Superior temporal gyrus (tissue), 1 donor: ENCODE measurements at regions not wholly inside any gene's neighbourhood (a gene's known extent, or its start where the extent isn't known, plus 50 kb on each side); places are given as distances from the start of the nearest gene placed in this dataset.
"Not testable (repeated sequence)": the region's sequence is repeated elsewhere in the genome, so short reads cannot be mapped to it uniquely, and the experiment has no call there.

ENCODE experiments used
- DNase-seq: peaks from one replicate; pipeline ENCODE4 v3.0.0-alpha.2; 2016; ENCODE audit errors: extremely low spot score

DNA sequence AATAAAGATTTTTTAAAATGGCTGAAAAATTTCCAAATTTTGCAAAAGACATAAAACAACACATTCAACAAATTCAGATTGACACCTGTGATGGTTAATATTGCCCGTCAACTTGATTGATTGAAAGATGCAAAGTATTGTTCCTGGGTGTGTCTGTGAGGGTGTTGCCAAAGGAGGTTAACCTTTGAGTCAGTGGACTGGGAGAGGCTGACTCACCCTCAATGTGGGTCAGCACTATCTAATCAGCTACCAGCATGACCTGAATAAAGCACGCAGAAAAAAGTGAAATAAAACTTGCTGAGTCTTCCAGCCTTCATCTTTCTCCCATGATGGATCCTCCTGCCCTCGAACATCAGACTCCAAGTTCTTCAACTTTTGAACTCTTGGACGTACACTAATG is 868.0 kb upstream of the CTNND2 start:
- DNase-seq = no peak

DNA sequence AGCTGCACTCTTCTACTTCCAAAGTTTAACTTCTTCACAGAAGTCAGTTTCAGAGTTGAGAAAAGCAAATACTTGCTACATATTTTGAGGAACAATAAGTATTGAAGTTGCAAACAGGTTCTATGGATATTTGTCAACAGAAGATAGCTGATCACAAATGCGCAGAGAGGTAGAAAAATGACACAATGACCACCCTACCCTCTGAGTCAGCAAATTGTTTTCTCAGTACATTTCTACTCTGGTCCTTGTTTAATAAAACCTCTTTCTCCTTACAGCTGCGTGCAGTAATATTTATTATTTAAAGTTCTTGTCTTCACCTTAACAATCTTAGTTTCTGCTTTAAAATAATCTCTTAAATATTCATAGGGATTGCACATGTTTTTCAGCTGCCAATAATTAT is 855.1 kb upstream of the CTNND2 start:
- DNase-seq = no peak

DNA sequence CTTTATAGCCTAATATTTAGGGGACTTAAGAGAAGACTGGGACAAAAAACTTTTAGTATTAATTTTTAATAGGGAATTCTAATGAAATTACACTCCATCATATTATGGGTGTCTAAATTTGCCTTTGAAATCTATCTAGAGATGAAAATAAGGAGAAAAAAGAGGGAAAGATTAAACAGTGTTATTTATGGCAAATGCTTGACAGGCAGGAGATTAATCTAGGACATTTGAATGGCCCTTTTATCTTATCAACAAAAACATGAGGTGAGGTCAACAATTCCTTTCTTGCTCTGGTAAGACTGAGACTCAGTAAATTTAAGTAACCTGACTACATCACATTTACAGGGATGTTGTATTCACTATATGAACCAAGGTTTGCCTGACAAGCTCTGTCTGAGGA is 852.8 kb upstream of the CTNND2 start:
- no peak for DNase-seq

DNA sequence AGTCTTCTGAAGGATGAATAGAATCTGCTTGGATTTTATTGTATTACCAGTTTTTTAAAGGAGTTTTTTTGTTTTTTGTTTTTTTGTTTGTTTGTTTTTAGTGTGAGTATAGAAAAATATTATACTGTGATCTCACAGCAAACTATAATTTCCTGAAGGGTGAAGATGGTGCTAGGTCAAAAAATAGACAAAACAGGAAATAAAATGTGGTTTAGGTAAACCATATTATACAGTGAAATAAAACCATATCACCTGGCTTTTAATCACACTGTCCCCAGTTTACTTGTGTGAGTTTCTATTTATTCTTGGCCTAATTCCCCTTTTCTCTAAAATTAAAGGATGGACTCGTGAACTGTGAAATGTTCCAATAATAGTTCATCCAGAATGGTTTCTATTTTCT is 841.3 kb upstream of the CTNND2 start:
- no peak for DNase-seq

DNA sequence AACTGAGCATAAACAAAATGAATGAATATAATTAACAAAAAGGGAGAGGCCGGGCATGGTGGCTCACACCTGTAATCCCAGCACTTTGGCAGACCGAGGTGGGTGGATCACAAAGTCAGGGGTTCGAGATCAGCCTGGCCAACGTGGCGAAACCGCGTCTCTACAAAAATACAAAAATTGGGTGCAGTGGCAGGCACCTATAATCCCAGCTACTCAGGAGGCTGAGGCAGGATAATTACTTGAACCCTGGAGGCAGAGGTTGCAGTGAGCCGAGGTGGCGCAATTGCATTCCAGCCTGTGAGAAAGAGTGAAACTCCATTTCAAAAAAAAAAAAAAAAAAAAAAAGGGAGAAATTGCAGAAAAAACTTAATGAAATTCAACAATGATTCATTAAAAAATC is 839.3 kb upstream of the CTNND2 start:
- no peak for DNase-seq

DNA sequence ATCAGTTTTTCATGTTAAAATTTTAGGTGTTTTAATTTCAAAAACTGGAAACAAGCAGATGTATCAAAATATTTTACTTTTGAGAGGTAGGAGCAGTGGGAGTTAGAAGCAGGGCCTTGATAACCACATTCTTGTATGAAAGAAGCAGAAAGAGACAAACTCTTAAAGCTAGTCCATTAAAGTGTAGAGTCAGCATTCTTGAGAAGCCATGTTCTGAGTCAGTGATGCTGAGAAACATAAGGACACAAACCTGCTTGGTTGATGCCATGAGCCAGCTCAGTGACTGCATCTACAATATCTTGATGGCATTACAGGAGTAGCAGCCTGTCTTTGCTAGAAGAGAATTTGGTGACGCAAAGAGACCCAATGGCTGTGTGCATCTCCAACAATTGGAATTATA is 826.1 kb upstream of the CTNND2 start:
- no peak for DNase-seq

DNA sequence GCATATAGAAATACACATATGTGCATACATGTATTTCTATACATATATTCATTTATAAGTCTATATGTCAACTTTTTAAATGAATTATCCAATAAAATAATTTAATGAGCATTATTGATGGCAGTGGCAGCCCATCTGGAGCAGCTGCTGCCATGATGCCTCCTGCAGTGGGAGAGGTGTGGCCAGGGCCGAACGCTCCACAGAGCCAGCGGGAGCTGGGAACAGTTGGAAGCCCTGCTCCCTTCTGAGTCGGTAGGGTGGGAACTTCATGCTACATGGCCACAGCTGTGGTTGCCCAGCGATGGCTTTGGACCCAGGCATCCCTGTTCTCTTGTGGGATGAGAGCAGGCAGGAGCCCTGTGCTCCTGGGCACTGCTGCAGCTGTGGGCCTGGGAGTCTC is 812.4 kb upstream of the CTNND2 start:
- no peak for DNase-seq

DNA sequence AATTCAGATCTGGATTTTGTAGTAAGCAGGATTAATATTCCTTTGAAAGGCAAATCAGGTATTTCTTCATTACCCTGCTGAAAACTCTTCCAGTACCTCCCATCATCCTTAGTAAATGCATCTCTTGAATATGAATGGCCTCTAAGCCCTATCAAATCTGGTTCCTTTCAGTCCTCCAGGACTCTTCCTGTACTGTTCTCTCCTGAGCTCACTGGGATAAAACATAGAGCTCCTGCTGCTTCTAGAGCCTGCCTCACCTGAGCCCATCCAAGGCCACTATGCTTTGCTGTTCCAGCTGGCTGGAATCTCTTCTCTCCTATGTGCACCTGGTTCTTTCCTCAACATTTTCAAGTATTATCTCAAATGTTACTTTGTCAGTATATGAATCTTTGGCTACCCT is 803.3 kb upstream of the CTNND2 start:
- DNase-seq = no peak

DNA sequence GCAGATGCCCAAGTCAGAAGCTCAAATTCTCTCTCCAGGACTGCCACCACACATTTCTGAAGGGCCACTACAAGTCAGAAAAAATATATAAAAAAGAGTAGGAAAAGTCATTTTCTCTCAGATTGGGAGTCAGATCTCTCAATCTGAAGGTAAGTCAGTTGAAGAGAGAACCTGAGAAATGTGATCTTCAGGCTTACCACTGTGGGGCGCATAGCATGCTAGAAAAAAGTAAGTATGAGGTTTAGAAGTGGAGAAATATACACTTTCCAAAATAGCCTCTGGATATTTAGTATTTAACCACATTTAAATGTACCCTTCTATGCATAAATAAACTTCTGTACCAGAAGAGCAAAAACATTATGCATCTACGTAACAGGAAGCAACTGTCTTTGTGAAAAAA is 800.7 kb upstream of the CTNND2 start:
- DNase-seq = no peak

DNA sequence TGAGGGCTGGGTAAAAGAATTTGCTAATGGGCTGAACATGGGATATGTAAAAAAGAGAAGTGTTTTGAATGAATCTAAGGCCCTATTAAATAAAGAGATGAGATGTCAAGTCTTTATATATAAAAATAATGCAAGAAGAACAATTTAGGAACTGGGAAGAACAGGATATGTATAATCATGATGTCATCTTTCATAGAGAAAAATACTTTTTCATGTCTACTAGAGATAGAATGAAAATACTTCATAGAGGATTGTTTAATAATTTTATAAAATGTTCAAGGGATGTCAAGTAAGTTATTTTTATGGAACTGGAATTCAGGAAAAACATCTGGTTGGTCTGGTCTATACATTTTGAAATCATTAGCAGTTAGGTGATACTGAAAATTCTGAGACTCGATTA is 799.0 kb upstream of the CTNND2 start:
- no peak for DNase-seq

DNA sequence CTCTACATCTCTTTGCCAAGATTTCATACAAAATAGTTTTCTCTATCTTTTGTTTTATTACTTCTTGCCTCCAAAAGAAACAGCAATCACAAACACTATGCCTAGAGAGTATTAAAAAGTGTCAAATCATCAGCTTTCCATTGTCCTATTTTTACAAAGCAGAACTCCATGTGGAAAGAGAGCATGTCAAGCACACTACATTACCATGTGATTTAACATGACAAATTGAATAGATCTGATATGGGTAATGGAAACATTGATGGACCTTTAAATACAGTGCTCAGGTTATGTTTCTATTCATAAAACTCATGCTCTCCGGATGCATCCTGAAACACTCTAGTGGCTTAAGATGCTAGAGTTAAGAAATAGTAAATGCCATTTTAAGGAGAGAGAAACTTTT is 791.4 kb upstream of the CTNND2 start:
- DNase-seq = no peak

DNA sequence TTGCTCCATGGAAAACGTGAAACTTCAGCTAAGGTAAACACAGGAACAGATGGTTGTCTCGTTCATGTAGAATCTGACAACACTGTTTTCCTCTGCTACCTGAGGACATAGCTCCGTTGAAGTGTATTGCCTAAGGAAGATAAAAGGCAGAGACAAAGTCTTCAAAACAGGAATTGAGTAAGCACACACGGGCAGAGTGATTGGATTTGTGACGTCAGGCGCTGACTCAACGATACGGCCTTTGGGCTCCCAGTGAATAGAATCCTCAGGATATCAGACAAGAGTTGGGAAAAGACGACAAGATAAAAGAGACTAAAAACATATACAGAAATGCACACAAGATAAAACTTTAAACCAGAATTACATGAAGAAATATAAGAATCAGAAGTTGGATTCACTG is 787.1 kb upstream of the CTNND2 start:
- DNase-seq = no peak

DNA sequence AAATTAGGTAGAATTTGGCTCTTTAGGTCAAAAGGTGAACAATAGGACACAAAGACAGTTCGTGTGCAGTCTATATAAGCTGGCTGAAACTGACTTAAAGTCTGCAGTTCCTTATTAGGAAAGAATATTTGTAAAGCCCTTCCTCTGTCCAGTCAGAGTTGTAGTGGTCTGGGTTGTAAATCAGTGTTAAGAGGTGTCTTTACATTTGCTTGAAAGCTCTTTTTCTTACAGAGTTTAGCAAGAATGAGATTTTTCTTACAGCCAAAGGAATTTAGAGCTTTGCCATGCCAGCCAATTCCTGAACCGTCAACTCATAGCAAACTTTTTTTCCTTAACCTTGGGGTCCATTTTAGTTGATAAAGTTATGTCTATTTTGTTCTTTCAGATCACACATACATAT is 786.1 kb upstream of the CTNND2 start:
- no peak for DNase-seq

DNA sequence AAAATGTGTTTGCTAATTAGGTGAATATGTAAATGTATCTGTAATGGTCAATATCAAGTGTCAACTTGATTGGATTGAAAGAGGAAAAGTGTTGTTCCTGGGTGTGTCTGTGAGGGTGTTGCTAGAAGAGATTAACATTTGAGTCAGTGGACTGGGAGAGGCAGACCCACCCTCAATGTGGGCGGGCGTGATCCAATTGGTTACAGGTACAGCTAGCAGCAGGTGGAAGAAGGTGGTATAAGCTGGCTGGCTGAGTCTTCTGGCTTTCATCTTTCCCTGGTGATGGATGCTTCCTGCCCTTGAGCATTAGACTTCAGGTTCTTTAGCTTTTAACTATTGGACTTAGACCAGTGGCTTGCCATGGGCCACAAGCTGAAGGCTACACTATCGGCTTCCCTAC is 779.0 kb upstream of the CTNND2 start:
- no peak for DNase-seq

DNA sequence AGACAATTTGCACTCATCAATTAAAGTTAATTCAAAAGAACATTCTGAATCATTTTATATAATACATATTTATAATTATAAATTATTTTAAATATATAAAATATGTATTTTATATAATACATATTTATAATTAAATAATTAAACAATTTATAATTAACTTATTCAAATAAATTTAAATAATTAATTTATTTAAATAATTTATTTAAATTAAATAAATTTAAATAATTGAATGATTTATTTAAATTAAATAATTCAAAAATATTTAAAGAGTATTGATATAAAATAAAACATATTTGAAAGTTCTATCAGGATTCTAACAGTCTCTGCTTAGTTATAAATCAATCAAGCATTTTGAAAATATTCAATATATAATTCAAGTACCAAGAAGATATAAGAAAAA is 775.5 kb upstream of the CTNND2 start:
- no peak for DNase-seq

DNA sequence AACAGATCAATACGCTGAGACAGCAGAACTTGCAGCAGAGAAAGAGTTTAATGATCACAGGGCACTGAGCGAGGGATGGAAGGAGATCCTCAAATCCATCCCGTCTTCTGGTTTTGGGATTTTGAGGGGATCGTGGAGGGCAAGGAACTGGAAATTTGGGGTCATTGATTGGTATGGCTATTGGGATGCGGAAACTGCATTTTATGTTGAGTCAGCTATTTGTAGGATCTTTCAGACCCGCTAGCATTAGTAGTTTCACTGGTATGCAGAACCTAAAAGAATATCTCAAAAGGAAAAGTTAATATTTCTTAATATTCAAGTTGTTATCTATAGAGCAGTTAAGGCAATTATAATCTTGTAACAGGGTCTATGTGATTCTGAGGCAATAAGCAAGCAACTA is 771.7 kb upstream of the CTNND2 start:
- no peak for DNase-seq

DNA sequence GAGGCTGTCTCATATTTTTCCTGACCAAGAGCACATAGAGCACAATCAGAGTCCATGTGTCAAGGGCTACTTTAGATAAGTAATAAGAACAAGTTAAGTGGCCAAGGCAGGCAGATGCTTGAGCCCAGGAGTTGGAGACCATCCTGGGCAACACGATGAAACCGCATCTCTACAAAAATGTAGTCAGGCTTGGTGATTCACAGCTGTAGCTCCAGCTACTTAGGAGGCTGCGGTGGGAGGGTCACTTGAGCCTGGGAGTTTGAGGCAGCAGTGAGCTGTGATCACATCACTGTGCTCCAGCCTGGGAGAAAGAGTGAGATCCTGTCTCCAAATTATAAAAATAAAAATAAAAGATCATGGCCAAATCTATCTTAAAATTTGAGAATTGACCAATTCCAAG is 767.9 kb upstream of the CTNND2 start:
- DNase-seq = no peak

DNA sequence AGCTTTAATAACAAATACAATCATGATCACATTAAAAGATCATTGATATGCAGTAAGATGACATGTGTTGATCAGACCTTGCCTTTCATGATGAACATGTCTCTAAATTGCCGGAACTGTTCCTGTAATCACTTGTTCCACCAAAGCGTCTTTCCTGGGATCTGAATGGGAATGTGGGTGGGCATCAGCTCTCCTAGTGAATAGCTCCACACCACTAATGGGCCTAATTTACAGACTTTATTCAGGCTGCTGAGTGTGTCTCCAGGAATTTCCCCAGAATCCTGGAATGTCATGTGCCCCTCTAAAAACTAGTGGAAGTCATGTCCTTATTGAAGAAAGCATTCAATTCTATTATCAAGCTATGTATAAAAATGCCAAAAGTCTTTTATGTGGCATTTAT is 765.1 kb upstream of the CTNND2 start:
- DNase-seq = no peak

DNA sequence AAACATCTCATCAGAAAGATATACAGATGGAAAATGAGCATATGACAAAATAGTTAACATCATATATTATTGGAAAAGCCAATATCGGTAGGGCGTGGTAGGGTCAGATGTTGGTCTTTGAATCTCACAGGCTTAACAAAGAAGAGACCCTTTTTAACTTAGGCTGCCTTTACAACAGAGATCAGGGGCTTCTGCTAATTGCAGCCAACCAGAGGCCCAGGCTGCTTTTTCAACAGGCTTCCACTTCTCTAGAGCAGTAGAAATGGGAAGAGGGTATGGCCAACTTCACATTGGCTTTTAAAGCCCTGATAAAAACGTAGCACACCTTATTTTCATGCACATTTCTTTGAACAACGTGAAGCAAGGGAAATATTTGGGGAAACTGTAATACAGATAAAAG is 764.3 kb upstream of the CTNND2 start:
- DNase-seq = no peak

DNA sequence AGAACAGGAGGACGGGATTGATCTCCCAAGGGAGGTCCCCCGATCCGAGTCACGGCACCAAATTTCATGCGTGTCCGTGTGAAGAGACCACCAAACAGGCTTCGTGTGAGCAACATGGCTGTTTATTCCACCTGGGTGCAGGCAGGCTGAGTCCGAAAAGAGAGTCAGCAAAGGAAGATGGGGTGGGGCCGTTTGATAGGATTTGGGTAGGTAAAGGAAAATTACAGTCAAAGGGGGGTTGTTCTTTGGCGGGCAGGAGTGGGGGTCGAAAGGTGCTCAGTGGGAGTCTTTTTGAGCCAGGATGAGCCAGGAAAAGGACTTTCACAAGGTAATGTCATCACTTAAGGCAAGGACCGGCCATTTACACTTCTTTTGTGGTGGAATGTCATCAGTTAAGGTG is 763.6 kb upstream of the CTNND2 start:
- DNase-seq = not testable (repeated sequence)

DNA sequence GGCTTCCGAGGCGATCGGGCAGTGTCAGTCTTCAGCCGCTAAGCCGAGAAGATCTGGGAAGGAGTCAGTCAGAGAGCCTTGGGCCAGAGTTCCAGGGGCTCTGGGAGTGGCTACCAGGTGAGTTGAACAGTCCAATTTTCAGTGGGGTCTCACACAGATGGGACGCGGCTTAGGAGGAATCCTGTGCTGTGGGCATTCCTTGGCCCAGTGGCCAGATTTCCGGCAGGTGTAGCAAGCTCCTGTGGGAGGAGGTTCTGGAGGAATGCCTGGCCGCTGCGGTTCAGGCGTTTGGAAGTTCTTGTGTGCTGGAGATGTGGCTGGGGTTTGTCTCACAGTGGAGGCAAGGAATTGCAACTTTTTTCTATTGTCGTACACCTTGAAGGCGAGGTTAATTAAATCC is 761.5 kb upstream of the CTNND2 start:
- not testable (repeated sequence) for DNase-seq

DNA sequence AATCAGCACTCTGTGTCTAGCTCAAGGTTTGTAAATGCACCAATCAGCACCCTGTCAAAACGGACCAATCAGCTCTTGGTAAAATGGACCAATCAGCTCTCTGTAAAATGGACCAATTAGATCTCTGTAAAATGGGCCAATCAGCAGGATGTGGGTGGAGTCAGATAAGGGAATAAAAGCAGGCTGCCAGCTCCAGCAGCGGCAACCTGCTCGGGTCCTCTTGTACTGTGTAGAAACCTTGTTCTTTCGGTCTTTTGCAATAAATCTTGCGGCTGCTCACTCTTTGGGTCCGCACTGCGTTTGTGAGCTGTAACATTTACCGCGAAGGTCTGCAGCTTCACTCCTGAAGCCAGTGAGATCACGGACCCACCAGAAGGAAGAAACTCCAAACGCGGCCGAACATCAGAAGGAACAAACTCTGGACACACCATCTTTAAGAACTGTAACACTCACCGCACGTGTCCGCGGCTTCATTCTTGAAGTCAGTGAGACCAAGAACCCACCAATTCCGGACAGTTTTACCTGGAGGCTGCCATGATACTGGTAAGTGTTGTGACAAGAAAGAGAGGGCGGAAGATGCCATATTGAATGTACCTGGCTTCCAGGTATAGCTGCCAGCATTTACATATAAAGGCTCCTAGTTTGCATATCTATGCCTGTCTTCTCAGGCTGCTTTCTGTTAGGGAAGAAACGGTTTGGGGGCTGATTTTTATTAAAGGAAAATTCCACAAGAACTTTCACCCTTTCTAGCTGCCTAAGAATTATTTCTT is 758.5 kb upstream of the CTNND2 start:
- DNase-seq = no peak

DNA sequence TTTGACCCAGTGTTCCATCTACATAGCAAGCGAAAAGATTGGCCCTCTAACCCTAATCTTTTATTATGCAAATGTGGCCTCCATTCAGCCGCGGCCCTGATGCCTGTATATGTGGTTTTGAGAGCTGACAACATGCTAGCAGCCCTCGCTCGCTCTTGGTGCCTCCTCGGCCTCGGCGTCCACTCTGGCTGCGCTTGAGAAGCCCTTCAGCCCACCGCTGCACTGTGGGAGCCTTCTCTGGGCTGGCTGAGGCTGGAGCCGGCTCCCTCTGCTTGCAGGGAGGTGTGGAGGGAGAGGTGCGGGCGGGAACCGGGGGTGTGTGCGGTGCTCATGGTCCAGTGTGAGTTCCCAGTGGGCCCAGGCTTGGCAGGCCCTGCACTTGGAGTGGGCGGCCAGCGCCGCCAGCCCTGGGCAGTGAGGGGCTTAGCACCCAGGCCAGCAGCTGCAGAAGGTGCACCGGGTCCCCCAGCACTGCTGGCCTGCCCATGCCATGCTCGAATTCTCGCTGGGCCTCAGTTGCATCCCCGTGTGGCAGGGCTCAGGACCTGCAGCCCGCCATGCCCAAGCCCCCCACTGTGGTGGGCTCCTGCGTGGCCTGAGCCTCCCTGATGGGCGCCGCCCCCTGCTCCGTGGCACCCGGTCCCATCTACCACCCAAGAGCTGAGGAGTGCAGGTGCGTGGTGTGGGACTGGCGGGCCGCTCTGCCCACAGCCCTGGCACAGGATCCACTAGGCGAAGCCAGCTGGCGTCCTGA is 757.5 kb upstream of the CTNND2 start:
- no peak for DNase-seq
